ENCODE measurements at regions not wholly inside any gene's neighbourhood (a gene's known extent, or its start where the extent isn't known, plus 50 kb on each side); places are given as distances from the start of the nearest gene placed in this dataset.

DNA sequence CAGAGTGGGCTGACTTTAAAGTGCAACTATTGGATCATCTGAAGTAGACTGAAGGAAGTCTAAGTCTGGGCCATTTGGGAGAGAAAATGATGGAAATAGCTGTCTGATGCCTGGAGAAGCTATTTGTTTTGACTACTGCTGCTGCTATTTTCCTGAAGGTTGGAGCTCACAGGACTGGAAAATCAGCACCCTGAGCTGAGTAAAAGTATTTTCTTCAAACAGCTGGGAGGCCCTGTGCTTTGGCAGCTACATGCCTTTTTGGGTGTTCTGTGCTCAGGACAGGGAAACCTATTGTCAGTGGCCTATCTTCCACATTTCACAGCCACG is 302.6 kb downstream of the ENC1 start:
- no peaks in the 10 kb centered on the region for H3K27me3 ChIP-seq (ENCODE audit: insufficient read depth, low read depth, low read length)
- no peaks in the 10 kb centered on the region for H3F3A ChIP-seq (ENCODE audit: insufficient read depth, low read length, poor library complexity, severe bottlenecking)
- H3K79me2 ChIP-seq (replicated peaks; ENCODE audit: insufficient read depth, low read length) = no peaks in the 10 kb centered on the region
- no peak overlapping the region for H3K4me3 ChIP-seq (ENCODE audit: low read length)
- H3K9me3 ChIP-seq (ENCODE audit: low read length) = no peaks in the 10 kb centered on the region
- H3K27ac ChIP-seq (ENCODE audit: low read length) = no peak overlapping the region
- H3K36me3 ChIP-seq (ENCODE audit: insufficient read depth, low read length) = no peaks in the 10 kb centered on the region
- no peak overlapping the region for H2AFZ ChIP-seq (ENCODE audit: low read depth, low read length)
- H4K20me1 ChIP-seq (ENCODE audit: insufficient read depth) = no peaks in the 10 kb centered on the region
- H3K9ac ChIP-seq (ENCODE audit: low read length) = no peak overlapping the region
- TF ChIP-seq MXI1 (conservative IDR thresholded peaks at IDR 0.05; ENCODE audit: poor library complexity, severe bottlenecking) (no peak), SMC3 (conservative IDR thresholded peaks at IDR 0.05; ENCODE audit: poor library complexity) (no peak), TAF1 (IDR thresholded peaks at IDR 0.05; ENCODE audit: low read depth) (no peak), RAD21 (conservative IDR thresholded peaks at IDR 0.05) (no peak), EP300 (conservative IDR thresholded peaks at IDR 0.05; ENCODE audit: poor library complexity, severe bottlenecking) (no peak)
- TF ChIP-seq, protein P1, sequence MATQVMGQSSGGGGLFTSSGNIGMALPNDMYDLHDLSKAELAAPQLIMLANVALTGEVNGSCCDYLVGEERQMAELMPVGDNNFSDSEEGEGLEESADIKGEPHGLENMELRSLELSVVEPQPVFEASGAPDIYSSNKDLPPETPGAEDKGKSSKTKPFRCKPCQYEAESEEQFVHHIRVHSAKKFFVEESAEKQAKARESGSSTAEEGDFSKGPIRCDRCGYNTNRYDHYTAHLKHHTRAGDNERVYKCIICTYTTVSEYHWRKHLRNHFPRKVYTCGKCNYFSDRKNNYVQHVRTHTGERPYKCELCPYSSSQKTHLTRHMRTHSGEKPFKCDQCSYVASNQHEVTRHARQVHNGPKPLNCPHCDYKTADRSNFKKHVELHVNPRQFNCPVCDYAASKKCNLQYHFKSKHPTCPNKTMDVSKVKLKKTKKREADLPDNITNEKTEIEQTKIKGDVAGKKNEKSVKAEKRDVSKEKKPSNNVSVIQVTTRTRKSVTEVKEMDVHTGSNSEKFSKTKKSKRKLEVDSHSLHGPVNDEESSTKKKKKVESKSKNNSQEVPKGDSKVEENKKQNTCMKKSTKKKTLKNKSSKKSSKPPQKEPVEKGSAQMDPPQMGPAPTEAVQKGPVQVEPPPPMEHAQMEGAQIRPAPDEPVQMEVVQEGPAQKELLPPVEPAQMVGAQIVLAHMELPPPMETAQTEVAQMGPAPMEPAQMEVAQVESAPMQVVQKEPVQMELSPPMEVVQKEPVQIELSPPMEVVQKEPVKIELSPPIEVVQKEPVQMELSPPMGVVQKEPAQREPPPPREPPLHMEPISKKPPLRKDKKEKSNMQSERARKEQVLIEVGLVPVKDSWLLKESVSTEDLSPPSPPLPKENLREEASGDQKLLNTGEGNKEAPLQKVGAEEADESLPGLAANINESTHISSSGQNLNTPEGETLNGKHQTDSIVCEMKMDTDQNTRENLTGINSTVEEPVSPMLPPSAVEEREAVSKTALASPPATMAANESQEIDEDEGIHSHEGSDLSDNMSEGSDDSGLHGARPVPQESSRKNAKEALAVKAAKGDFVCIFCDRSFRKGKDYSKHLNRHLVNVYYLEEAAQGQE (IDR thresholded peaks at IDR 0.05; ENCODE audit: borderline replicate concordance) = no peak
- TF ChIP-seq, protein P2, sequence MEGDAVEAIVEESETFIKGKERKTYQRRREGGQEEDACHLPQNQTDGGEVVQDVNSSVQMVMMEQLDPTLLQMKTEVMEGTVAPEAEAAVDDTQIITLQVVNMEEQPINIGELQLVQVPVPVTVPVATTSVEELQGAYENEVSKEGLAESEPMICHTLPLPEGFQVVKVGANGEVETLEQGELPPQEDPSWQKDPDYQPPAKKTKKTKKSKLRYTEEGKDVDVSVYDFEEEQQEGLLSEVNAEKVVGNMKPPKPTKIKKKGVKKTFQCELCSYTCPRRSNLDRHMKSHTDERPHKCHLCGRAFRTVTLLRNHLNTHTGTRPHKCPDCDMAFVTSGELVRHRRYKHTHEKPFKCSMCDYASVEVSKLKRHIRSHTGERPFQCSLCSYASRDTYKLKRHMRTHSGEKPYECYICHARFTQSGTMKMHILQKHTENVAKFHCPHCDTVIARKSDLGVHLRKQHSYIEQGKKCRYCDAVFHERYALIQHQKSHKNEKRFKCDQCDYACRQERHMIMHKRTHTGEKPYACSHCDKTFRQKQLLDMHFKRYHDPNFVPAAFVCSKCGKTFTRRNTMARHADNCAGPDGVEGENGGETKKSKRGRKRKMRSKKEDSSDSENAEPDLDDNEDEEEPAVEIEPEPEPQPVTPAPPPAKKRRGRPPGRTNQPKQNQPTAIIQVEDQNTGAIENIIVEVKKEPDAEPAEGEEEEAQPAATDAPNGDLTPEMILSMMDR (IDR thresholded peaks at IDR 0.05; ENCODE audit: poor library complexity, severe bottlenecking) = no peak
- H3K9me2 ChIP-seq (ENCODE audit: insufficient read depth, low read length) = no peaks in the 10 kb centered on the region
- H3K4me2 ChIP-seq (ENCODE audit: low read length) = peak overlapping the region; percentile 1

DNA sequence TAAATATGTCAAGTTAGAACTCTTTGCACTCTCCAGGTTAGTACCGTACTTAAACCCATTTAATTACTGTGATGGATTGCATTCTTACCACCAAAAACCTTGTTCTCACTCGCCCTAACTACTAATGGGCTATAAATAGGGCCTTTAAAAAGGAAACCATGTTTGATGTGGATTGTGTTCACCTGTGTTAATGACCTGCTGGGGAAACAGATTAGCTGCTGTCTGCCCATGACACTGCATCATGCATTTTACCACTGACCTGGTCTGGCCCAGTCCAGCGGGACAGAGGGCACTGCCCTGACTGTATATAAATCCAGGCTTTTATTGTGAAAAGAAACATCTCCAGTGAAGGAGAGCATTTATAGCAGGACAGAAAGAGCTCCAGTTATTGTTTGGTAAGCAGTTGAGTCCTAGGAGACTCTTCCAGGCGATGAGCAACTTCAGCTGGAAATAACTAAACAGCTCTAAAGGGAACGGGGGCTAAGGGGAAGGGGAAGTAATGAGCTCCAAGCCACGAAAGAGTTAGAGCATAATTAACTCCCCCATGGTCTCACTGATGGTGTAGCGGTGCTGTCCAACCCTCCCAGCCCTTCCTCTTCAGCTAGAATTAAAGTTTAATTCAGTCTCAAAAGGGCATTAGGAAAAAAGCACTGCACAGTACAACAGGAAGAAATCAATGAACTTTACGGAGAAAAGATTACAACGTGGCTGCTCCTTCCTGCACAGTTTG is 303.1 kb downstream of the ENC1 start:
- Histone ChIP-seq H2AFZ (ENCODE audit: low read depth, low read length) (no peak overlapping the region), H3F3A (ENCODE audit: insufficient read depth, low read length, poor library complexity, severe bottlenecking) (no peaks in the 10 kb centered on the region), H3K27me3 (ENCODE audit: insufficient read depth, low read depth, low read length) (no peaks in the 10 kb centered on the region), H3K4me3 (ENCODE audit: low read length) (no peak overlapping the region), H3K27ac (ENCODE audit: low read length) (no peak overlapping the region), H3K9ac (ENCODE audit: low read length) (no peak overlapping the region), H3K4me2 (ENCODE audit: low read length) (no peak overlapping the region), H3K9me2 (ENCODE audit: insufficient read depth, low read length) (no peaks in the 10 kb centered on the region), H3K9me3 (ENCODE audit: low read length) (no peaks in the 10 kb centered on the region), H4K20me1 (ENCODE audit: insufficient read depth) (no peaks in the 10 kb centered on the region), H3K79me2 (replicated peaks; ENCODE audit: insufficient read depth, low read length) (no peaks in the 10 kb centered on the region), H3K36me3 (ENCODE audit: insufficient read depth, low read length) (no peaks in the 10 kb centered on the region)
- TF ChIP-seq RAD21 (conservative IDR thresholded peaks at IDR 0.05) (no peak), EP300 (conservative IDR thresholded peaks at IDR 0.05; ENCODE audit: poor library complexity, severe bottlenecking) (no peak), SMC3 (conservative IDR thresholded peaks at IDR 0.05; ENCODE audit: poor library complexity) (no peak), POLR2AphosphoS5 (IDR thresholded peaks at IDR 0.05) (no peak), EZH2 (IDR thresholded peaks at IDR 0.05; ENCODE audit: borderline replicate concordance, insufficient read depth, low read length, poor library complexity, severe bottlenecking) (no peak), TAF1 (IDR thresholded peaks at IDR 0.05; ENCODE audit: low read depth) (no peak), MXI1 (conservative IDR thresholded peaks at IDR 0.05; ENCODE audit: poor library complexity, severe bottlenecking) (no peak)
- TF ChIP-seq, protein P1 (IDR thresholded peaks at IDR 0.05; ENCODE audit: borderline replicate concordance) = no peak
- TF ChIP-seq, protein P2 (IDR thresholded peaks at IDR 0.05; ENCODE audit: poor library complexity, severe bottlenecking) = no peak
